Stimulated activated naive B cell treated with anti-CD40 and anti-IgM and Interleukin-4, amounts not matched to agents 10 μg/mL and 1 μg/mL and 100 μg/mL, for 72 hours (primary cell): ENCODE measurements at regions not wholly inside any gene's neighbourhood (a gene's known extent, or its start where the extent isn't known, plus 50 kb on each side); places are given as distances from the start of the nearest gene placed in this dataset.

ENCODE experiments used
- ATAC-seq, 2 donors: fragments of 150-1000 bp; cut with Tn5 transposase; replicated peaks; 2 replicates each; pipeline ENCODE4 v1.10.0; 2021; ENCODE audit warnings: moderate library complexity in 1 of 2
- DNase-seq: peaks from one replicate; pipeline ENCODE4 v3.0.0; 2021
- H3K27ac Mint-ChIP-seq: one replicate; pipeline ENCODE4 v1.8.0; 2022; ENCODE audit warnings: mild to moderate bottlenecking, mixed read lengths
- H3K27me3 Mint-ChIP-seq, 2 donors: one replicate each; pipeline ENCODE4 v1.8.0; 2022; ENCODE audit warnings: mixed read lengths in 2 of 2
- H3K36me3 Mint-ChIP-seq, 2 donors: one replicate each; pipeline ENCODE4 v1.8.0; 2022; ENCODE audit warnings: mixed read lengths in 2 of 2, mild to moderate bottlenecking in 1 of 2
- H3K4me1 Mint-ChIP-seq, 2 donors: one replicate each; pipeline ENCODE4 v1.8.0; 2022; ENCODE audit warnings: mixed read lengths in 2 of 2, mild to moderate bottlenecking in 1 of 2
- H3K4me3 Mint-ChIP-seq, 2 donors: one replicate each; pipeline ENCODE4 v1.8.0; 2022; ENCODE audit warnings: mild to moderate bottlenecking in 2 of 2, mixed read lengths in 2 of 2, moderate library complexity in 1 of 2
- H3K9me3 Mint-ChIP-seq, 2 donors: one replicate each; pipeline ENCODE4 v1.8.0; 2022; ENCODE audit warnings: mixed read lengths in 2 of 2, mild to moderate bottlenecking in 1 of 2

- no peak for DNase-seq
- no peak for ATAC-seq
- no peaks in the 10 kb centered on the region for H3K27me3 Mint-ChIP-seq
- H3K27ac Mint-ChIP-seq: peak overlapping the region; percentile 69
- H3K4me3 Mint-ChIP-seq: no peak overlapping the region
- H3K9me3 Mint-ChIP-seq: peaks cover 3 to 4% of the 10 kb centered on the region in 2 donors
- peaks cover 10 to 24% of the 10 kb centered on the region in 2 donors for H3K4me1 Mint-ChIP-seq
- peaks cover 2 to 5% of the 10 kb centered on the region in 2 donors for H3K36me3 Mint-ChIP-seq
Measured at GRCh38 chr9:94159069-94159939, 75.0 kb downstream of the PTPDC1 start.

GRCh38 chr9:94160594-94161501 is 76.6 kb downstream of the PTPDC1 start:
- Mint-ChIP-seq H3K27ac (no peak overlapping the region), H3K9me3 (no peaks in the 10 kb centered on the region), H3K4me1 (peaks cover 18 to 34% of the 10 kb centered on the region in 2 donors), H3K27me3 (no peaks in the 10 kb centered on the region), H3K4me3 (no peak overlapping the region), H3K36me3 (no peaks in the 10 kb centered on the region)
- ATAC-seq (no peak), DNase-seq (no peak)

GRCh38 chr9:94161673-94162072 is 77.4 kb downstream of the PTPDC1 start:
- H3K9me3 Mint-ChIP-seq: no peaks in the 10 kb centered on the region
- no peak overlapping the region for H3K4me3 Mint-ChIP-seq
- H3K4me1 Mint-ChIP-seq: peaks cover 16 to 31% of the 10 kb centered on the region in 2 donors
- H3K27me3 Mint-ChIP-seq: no peaks in the 10 kb centered on the region
- H3K27ac Mint-ChIP-seq: no peak overlapping the region
- no peaks in the 10 kb centered on the region for H3K36me3 Mint-ChIP-seq
- DNase-seq: no peak
- no peak for ATAC-seq

GRCh38 chr9:94164806-94165549 is 80.7 kb downstream of the PTPDC1 start:
- H3K9me3 Mint-ChIP-seq: no peaks in the 10 kb centered on the region
- DNase-seq (no peak), ATAC-seq (peak in 1 of 2 donors; percentile 5)
- peak overlapping the region; percentile 82 to 86 for H3K4me3 Mint-ChIP-seq
- peak overlapping the region; percentile 96 for H3K27ac Mint-ChIP-seq
- H3K4me1 Mint-ChIP-seq: peaks cover 16 to 45% of the 10 kb centered on the region in 2 donors
- peaks cover 4% of the 10 kb centered on the region in 2 donors for H3K36me3 Mint-ChIP-seq
- H3K27me3 Mint-ChIP-seq: no peaks in the 10 kb centered on the region

GRCh38 chr9:94165592-94166235 is 81.5 kb downstream of the PTPDC1 start:
- Mint-ChIP-seq H3K4me3 (peak overlapping the region; percentile 82 to 86), H3K4me1 (peaks cover 16 to 51% of the 10 kb centered on the region in 2 donors), H3K27me3 (no peaks in the 10 kb centered on the region), H3K36me3 (peaks cover 4% of the 10 kb centered on the region in 2 donors), H3K27ac (peak overlapping the region; percentile 96), H3K9me3 (no peaks in the 10 kb centered on the region)
- ATAC-seq (peak; percentile 89 to 90), DNase-seq (peak; percentile 98)

- no peaks in the 10 kb centered on the region for H3K9me3 Mint-ChIP-seq
- H3K27ac Mint-ChIP-seq: peak overlapping the region; percentile 96
- H3K4me3 Mint-ChIP-seq: peak overlapping the region; percentile 92
- ATAC-seq (peak; percentile 66 to 72), DNase-seq (peak; percentile 93)
- peaks cover 4% of the 10 kb centered on the region in 2 donors for H3K36me3 Mint-ChIP-seq
- H3K27me3 Mint-ChIP-seq: no peaks in the 10 kb centered on the region
- peaks cover 17 to 51% of the 10 kb centered on the region in 2 donors for H3K4me1 Mint-ChIP-seq
Measured at GRCh38 chr9:94166236-94166975, 82.1 kb downstream of the PTPDC1 start.

- peak; percentile 0 to 1 for ATAC-seq
- Mint-ChIP-seq H3K27ac (peak overlapping the region; percentile 96), H3K36me3 (peaks cover 4 to 6% of the 10 kb centered on the region in 2 donors), H3K9me3 (no peaks in the 10 kb centered on the region), H3K4me3 (peak overlapping the region; percentile 92), H3K4me1 (peaks cover 17 to 56% of the 10 kb centered on the region in 2 donors), H3K27me3 (no peaks in the 10 kb centered on the region)
- no peak for DNase-seq
Measured at GRCh38 chr9:94166976-94167346, 82.7 kb downstream of the PTPDC1 start.

GRCh38 chr9:94167376-94167890 is 83.2 kb downstream of the PTPDC1 start:
- Mint-ChIP-seq H3K4me3 (peak overlapping the region; percentile 92), H3K27me3 (no peaks in the 10 kb centered on the region), H3K4me1 (peaks cover 17 to 58% of the 10 kb centered on the region in 2 donors)

GRCh38 chr9:94168203-94169000 is 84.1 kb downstream of the PTPDC1 start:
- Mint-ChIP-seq H3K9me3 (no peaks in the 10 kb centered on the region), H3K27me3 (no peaks in the 10 kb centered on the region), H3K4me1 (peaks cover 24 to 68% of the 10 kb centered on the region in 2 donors), H3K27ac (no peak overlapping the region), H3K36me3 (peaks cover 14 to 15% of the 10 kb centered on the region in 2 donors), H3K4me3 (peak overlapping the region; percentile 92)
- ATAC-seq: no peak
- DNase-seq: no peak

More at GRCh38 chr9:94167376-94167890, 83.2 kb downstream of the PTPDC1 start:
- Mint-ChIP-seq H3K27ac (peak overlapping the region; percentile 96), H3K36me3 (peaks cover 5 to 7% of the 10 kb centered on the region in 2 donors), H3K9me3 (no peaks in the 10 kb centered on the region)
- ATAC-seq (no peak), DNase-seq (no peak)

- H3K9me3 Mint-ChIP-seq: no peaks in the 10 kb centered on the region
- H3K27ac Mint-ChIP-seq: no peak overlapping the region
- ATAC-seq (no peak), DNase-seq (no peak)
- peaks cover 20 to 23% of the 10 kb centered on the region in 2 donors for H3K36me3 Mint-ChIP-seq
- no peaks in the 10 kb centered on the region for H3K27me3 Mint-ChIP-seq
- peak overlapping the region in 1 of 2 donors; percentile 17 for H3K4me3 Mint-ChIP-seq
- H3K4me1 Mint-ChIP-seq: peaks cover 30 to 73% of the 10 kb centered on the region in 2 donors
Measured at GRCh38 chr9:94169968-94170367, 85.7 kb downstream of the PTPDC1 start.

- DNase-seq (no peak), ATAC-seq (peak; percentile 61 to 81)
- H3K27me3 Mint-ChIP-seq: no peaks in the 10 kb centered on the region
- H3K4me1 Mint-ChIP-seq: peaks cover 33 to 67% of the 10 kb centered on the region in 2 donors
- peak overlapping the region; percentile 31 for H3K27ac Mint-ChIP-seq
- H3K9me3 Mint-ChIP-seq: no peaks in the 10 kb centered on the region
- peaks cover 30 to 40% of the 10 kb centered on the region in 2 donors for H3K36me3 Mint-ChIP-seq
- H3K4me3 Mint-ChIP-seq: peak overlapping the region; percentile 39 to 46
Measured at GRCh38 chr9:94173632-94174031, 85.5 kb upstream of the ZNF169 start.

- no peak for DNase-seq
Measured at GRCh38 chr9:94174164-94174563, 84.9 kb upstream of the ZNF169 start.

More at GRCh38 chr9:94174164-94174563, 84.9 kb upstream of the ZNF169 start:
- no peak overlapping the region for H3K4me3 Mint-ChIP-seq
- peak in 1 of 2 donors; percentile 4 for ATAC-seq
- peaks cover 36 to 68% of the 10 kb centered on the region in 2 donors for H3K4me1 Mint-ChIP-seq
- peaks cover 32 to 41% of the 10 kb centered on the region in 2 donors for H3K36me3 Mint-ChIP-seq
- no peaks in the 10 kb centered on the region for H3K9me3 Mint-ChIP-seq
- H3K27ac Mint-ChIP-seq: peak overlapping the region; percentile 69
- H3K27me3 Mint-ChIP-seq: no peaks in the 10 kb centered on the region
